IPS-NIHi7 (cell line): ENCODE measurements at regions not wholly inside any gene's neighbourhood (a gene's known extent, or its start where the extent isn't known, plus 50 kb on each side); places are given as distances from the start of the nearest gene placed in this dataset.
"Not testable (repeated sequence)": the region's sequence is repeated elsewhere in the genome, so short reads cannot be mapped to it uniquely, and the experiment has no call there.

Source experiments
- DNase-seq: peaks from one replicate; pipeline ENCODE4 v3.0.0; 2012; ENCODE audit warnings: mixed read lengths; ENCODE audit errors: extremely low spot score

- no peak for DNase-seq
These were observed 147.8 kb downstream of the SEM1 start for GRCh38 chr7:96561892-96562291.

- DNase-seq = no peak
These were observed 151.1 kb downstream of the SEM1 start for GRCh38 chr7:96558530-96558929.

GRCh38 chr7:96558093-96558492 lies 151.6 kb downstream of the SEM1 start:
- no peak for DNase-seq

- not testable (repeated sequence) for DNase-seq
These were observed 152.0 kb downstream of the SEM1 start for GRCh38 chr7:96557598-96557997.

- no peak for DNase-seq
These were observed 161.0 kb downstream of the SEM1 start for GRCh38 chr7:96548664-96549063.

GRCh38 chr7:96547371-96547811 lies 162.3 kb downstream of the SEM1 start:
- no peak for DNase-seq

- DNase-seq = no peak
These were observed 163.2 kb downstream of the SEM1 start for GRCh38 chr7:96546426-96546825.

- DNase-seq = no peak
These were observed 170.2 kb downstream of the SEM1 start for GRCh38 chr7:96539471-96539870.

- no peak for DNase-seq
These were observed 171.0 kb downstream of the SEM1 start for GRCh38 chr7:96538632-96539031.

- no peak for DNase-seq
These were observed 175.4 kb downstream of the SEM1 start for GRCh38 chr7:96534221-96534620.

GRCh38 chr7:96532428-96532935 lies 177.2 kb downstream of the SEM1 start:
- DNase-seq = no peak

- no peak for DNase-seq
These were observed 178.3 kb downstream of the SEM1 start for GRCh38 chr7:96531331-96531730.

- DNase-seq = no peak
These were observed 178.9 kb downstream of the SEM1 start for GRCh38 chr7:96530786-96531185.

GRCh38 chr7:96527133-96527827 lies 182.4 kb downstream of the SEM1 start:
- DNase-seq = no peak

GRCh38 chr7:96526496-96526895 lies 183.2 kb downstream of the SEM1 start:
- DNase-seq = no peak

GRCh38 chr7:96521068-96521894 lies 188.4 kb downstream of the SEM1 start:
- no peak for DNase-seq

GRCh38 chr7:96508371-96508770 lies 186.5 kb upstream of the SLC25A13 start:
- DNase-seq = no peak

GRCh38 chr7:96503597-96503996 lies 181.7 kb upstream of the SLC25A13 start:
- DNase-seq = no peak

- DNase-seq = no peak
These were observed 179.4 kb upstream of the SLC25A13 start for GRCh38 chr7:96501318-96501717.

- no peak for DNase-seq
These were observed 177.6 kb upstream of the SLC25A13 start for GRCh38 chr7:96499532-96499931.

GRCh38 chr7:96497567-96497966 lies 175.7 kb upstream of the SLC25A13 start:
- DNase-seq = no peak

GRCh38 chr7:96495751-96496216 lies 173.9 kb upstream of the SLC25A13 start:
- DNase-seq = no peak

- no peak for DNase-seq
These were observed 164.8 kb upstream of the SLC25A13 start for GRCh38 chr7:96486681-96487080.
